ENCODE measurements at regions not wholly inside any gene's neighbourhood (a gene's known extent, or its start where the extent isn't known, plus 50 kb on each side); places are given as distances from the start of the nearest gene placed in this dataset.

DNA sequence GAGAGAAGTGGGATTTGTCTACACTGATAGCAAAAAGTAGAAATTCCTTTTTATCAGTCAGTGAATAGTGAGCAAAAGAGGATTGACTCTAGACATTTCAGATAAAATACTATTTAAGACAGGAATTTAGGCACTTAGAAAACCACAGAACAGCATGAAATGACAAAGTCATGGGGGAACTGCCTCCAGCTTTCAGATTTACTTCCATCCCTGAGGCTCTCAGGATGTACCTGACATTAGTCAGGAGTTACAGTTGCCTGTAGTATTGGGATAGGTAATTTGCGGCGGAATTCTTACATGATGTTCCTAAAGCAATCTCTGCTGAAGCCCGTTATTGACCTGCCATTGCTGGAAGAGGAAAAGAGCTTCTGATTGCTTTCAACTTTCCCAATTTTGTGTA is 337.1 kb upstream of the MAP2 start:
- TF ChIP-seq POLR2A (IDR thresholded peaks at IDR 0.05) = no peak
- TF ChIP-seq, protein P1, sequence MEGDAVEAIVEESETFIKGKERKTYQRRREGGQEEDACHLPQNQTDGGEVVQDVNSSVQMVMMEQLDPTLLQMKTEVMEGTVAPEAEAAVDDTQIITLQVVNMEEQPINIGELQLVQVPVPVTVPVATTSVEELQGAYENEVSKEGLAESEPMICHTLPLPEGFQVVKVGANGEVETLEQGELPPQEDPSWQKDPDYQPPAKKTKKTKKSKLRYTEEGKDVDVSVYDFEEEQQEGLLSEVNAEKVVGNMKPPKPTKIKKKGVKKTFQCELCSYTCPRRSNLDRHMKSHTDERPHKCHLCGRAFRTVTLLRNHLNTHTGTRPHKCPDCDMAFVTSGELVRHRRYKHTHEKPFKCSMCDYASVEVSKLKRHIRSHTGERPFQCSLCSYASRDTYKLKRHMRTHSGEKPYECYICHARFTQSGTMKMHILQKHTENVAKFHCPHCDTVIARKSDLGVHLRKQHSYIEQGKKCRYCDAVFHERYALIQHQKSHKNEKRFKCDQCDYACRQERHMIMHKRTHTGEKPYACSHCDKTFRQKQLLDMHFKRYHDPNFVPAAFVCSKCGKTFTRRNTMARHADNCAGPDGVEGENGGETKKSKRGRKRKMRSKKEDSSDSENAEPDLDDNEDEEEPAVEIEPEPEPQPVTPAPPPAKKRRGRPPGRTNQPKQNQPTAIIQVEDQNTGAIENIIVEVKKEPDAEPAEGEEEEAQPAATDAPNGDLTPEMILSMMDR (IDR thresholded peaks at IDR 0.05) = no peak
- Histone ChIP-seq H3K4me3 (replicated peaks in 1 of 3) (no peak overlapping the region), H3K36me3 (no peaks in the 10 kb centered on the region), H3K9me3 (no peaks in the 10 kb centered on the region), H3K27me3 (no peaks in the 10 kb centered on the region), H3K4me1 (no peaks in the 10 kb centered on the region), H3K27ac (no peak overlapping the region)
- DNase-seq = no peak
- intact Hi-C loops (cut with DNase I) = no loop called here
- WGBS, 2 donors = 89 to 93% methylated on average over 3 of the region's 3 CpGs

DNA sequence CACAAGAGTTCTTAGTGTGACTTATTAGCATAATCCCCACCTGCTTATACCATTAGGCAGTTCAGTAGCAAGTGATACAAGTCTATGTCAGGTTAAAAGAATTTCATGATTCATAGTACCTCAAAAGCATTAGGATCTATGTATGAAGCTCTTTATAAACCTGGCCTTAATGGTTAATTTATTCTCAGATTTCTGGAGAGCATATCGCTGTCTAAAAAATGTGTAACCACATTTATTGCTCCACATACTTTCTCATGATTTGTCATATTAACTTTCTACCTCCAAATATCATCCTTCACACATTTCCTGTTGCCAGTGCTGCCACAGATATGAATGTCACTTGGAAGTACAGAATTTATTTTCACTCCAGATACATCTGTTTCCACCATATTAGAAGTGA is 332.8 kb upstream of the MAP2 start:
- intact Hi-C loops (cut with DNase I) = no loop called here
- Histone ChIP-seq H3K9me3 (no peaks in the 10 kb centered on the region), H3K36me3 (no peaks in the 10 kb centered on the region), H3K27me3 (no peaks in the 10 kb centered on the region), H3K27ac (no peak overlapping the region), H3K4me3 (replicated peaks in 1 of 3) (no peak overlapping the region), H3K4me1 (no peaks in the 10 kb centered on the region)
- WGBS, 2 donors = 85 to 88% methylated on average over 1 of the region's 1 CpG
- no peak for TF ChIP-seq POLR2A (IDR thresholded peaks at IDR 0.05)
- TF ChIP-seq, protein P1 (IDR thresholded peaks at IDR 0.05) = no peak
- no peak for DNase-seq

DNA sequence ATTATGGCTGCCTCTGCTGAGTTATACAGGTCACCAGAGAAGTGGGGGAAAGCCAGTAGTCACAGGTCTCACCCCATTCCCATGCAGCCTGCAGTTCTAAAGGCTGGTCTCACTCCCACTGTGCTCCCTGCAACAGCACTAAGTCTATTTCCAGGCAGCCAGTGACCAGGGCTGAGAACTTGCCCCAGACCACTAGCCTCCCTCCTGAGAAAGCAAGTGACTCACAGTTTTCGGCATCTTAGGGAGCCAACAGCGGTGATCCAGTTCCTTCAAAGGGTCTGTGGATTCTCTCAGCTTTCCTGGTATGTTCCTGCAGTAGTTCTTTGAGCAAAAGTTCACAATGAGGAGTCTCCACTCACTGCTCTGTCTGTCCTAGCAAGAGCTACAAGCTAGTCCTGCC is 329.6 kb upstream of the MAP2 start:
- Histone ChIP-seq H3K36me3 (no peaks in the 10 kb centered on the region), H3K9me3 (no peaks in the 10 kb centered on the region), H3K4me3 (replicated peaks in 1 of 3) (no peak overlapping the region), H3K27ac (no peak overlapping the region), H3K4me1 (no peaks in the 10 kb centered on the region), H3K27me3 (no peaks in the 10 kb centered on the region)
- no peak for TF ChIP-seq POLR2A (IDR thresholded peaks at IDR 0.05)
- TF ChIP-seq, protein P1 (IDR thresholded peaks at IDR 0.05) = no peak
- WGBS, 2 donors = 89 to 94% methylated on average over 2 of the region's 2 CpGs
- intact Hi-C loops (cut with DNase I) = no loop called here
- DNase-seq = no peak

DNA sequence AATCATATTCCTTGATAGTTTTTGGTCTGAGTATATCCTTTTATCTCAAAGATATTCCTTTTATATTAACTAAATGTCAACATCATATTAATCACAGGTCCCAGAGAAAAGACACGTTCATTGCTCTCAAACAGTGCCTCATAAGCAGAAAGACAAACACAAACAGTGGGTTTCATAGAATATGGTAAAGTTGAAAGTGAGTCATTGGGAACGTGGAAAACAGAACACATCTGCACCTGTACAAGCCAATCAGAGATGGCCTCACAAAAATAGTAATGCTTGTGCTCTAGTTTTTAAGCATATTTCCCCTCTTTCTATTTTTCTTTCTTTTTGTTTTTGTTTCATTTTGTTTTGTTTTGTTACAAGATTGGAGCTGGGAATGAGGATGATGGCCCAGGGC is 328.4 kb upstream of the MAP2 start:
- DNase-seq = no peak
- no peak overlapping the region for H3K27ac ChIP-seq
- no peaks in the 10 kb centered on the region for H3K9me3 ChIP-seq
- 71 to 79% methylated on average over 2 of the region's 2 CpGs for WGBS, 2 donors
- H3K4me1 ChIP-seq = no peaks in the 10 kb centered on the region
- no peaks in the 10 kb centered on the region for H3K36me3 ChIP-seq
- H3K4me3 ChIP-seq (replicated peaks in 1 of 3) = no peak overlapping the region
- no peaks in the 10 kb centered on the region for H3K27me3 ChIP-seq
- intact Hi-C loops (cut with DNase I) = no loop called here
- TF ChIP-seq, protein P1 (IDR thresholded peaks at IDR 0.05) = no peak
- TF ChIP-seq POLR2A (IDR thresholded peaks at IDR 0.05) = no peak

DNA sequence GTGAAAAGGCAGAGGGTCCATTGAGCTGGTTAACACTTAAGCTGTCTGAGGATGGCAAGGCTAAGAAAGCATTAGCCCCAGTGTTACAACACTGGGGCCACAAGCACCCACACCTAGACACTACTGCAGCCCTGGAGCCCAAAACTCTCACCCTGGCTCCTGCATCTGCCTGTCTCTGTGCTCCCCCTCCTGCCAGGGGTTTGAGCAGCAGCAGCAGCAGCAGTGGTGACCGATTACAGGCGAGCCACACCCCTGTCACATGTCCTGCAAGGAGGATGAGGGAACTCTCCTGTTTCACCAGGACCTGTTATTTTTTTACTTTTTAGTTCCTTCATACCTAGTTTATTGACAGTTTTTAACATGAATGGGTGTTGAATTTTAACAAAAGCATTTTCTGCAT is 326.7 kb upstream of the MAP2 start:
- Histone ChIP-seq H3K27ac (no peak overlapping the region), H3K9me3 (no peaks in the 10 kb centered on the region), H3K27me3 (no peaks in the 10 kb centered on the region), H3K36me3 (no peaks in the 10 kb centered on the region), H3K4me3 (replicated peaks in 1 of 3) (no peak overlapping the region), H3K4me1 (no peaks in the 10 kb centered on the region)
- TF ChIP-seq, protein P1 (IDR thresholded peaks at IDR 0.05) = no peak
- no peak for TF ChIP-seq POLR2A (IDR thresholded peaks at IDR 0.05)
- DNase-seq = no peak
- 66 to 94% methylated on average over 2 of the region's 2 CpGs for WGBS, 2 donors
- intact Hi-C loops (cut with DNase I) = no loop called here
